Endothelial cell of umbilical vein (primary cell): ENCODE measurements at regions not wholly inside any gene's neighbourhood (a gene's known extent, or its start where the extent isn't known, plus 50 kb on each side); places are given as distances from the start of the nearest gene placed in this dataset.

Source experiments
- BruUV-seq: library from RNA; stranded (reverse); fragments of 400-500 nt; replicated peaks from 2 replicates; lab custom pipeline; 2021; lab: Mats Ljungman, UMichigan
- CTCF ChIA-PET: fragments of 300-600, 350-600 bp; sonication (Branson Sonifier 250); formaldehyde crosslinking; loops from one replicate; lab custom pipeline; 2021; ENCODE audit warnings: antibody characterized with exemption, inconsistent platforms; lab: Charles Lee
- POLR2A ChIA-PET: fragments of 300-600, 350-600 bp; sonication (Branson Sonifier 250); formaldehyde crosslinking; loops from one replicate; lab custom pipeline; 2021; ENCODE audit warnings: antibody characterized with exemption, inconsistent platforms; lab: Charles Lee
- DNase-seq: peaks from one replicate; pipeline ENCODE4 v3.0.0-alpha.2; 2011; ENCODE audit warnings: low read depth, low spot score
- FAIRE-seq: peaks from 2 replicates; lab custom pipeline; 2011; peaks lifted over from hg19 to GRCh38; lab: Jason Lieb, UNC
- H2AFZ ChIP-seq: 2 replicates; pipeline ENCODE4 v1.6.0; 2012; ENCODE audit warnings: low read depth, low read length, control low read depth, inconsistent platforms
- H3K27ac ChIP-seq: 2 replicates; pipeline ENCODE4 v1.5.1; 2011; ENCODE audit warnings: low read depth, mild to moderate bottlenecking, control low read depth, low read length, moderate library complexity; ENCODE audit not compliant: insufficient read depth
- H3K27me3 ChIP-seq, 2 experiments: 2 replicates each; pipeline versions ENCODE4 v1.6.0 to v1.6.1; 2011; ENCODE audit warnings: low read length in 2 of 2, mixed read lengths in 1 of 2; ENCODE audit not compliant: control insufficient read depth in 2 of 2, insufficient read depth in 2 of 2
- H3K36me3 ChIP-seq, 2 experiments: 2 replicates in 1 of 2; 3 replicates in 1 of 2; pipeline ENCODE4 v1.5.1; 2011; ENCODE audit warnings: low read length in 2 of 2, mild to moderate bottlenecking in 1 of 2, moderate library complexity in 1 of 2; ENCODE audit not compliant: control insufficient read depth in 2 of 2, insufficient read depth in 2 of 2; ENCODE audit errors: extremely low read depth in 1 of 2
- H3K4me1 ChIP-seq: 3 replicates; pipeline ENCODE4 v1.5.1; 2011; ENCODE audit warnings: mild to moderate bottlenecking, low read length; ENCODE audit not compliant: control insufficient read depth, insufficient read depth; ENCODE audit errors: extremely low read depth
- H3K4me2 ChIP-seq: 2 replicates; pipeline ENCODE4 v1.6.1; 2011; ENCODE audit warnings: low read length, control low read depth, mixed read lengths; ENCODE audit not compliant: insufficient read depth
- H3K4me3 ChIP-seq, 3 experiments: fragments of 200-600 bp in 1 of 3; sonication (generic), shearing (Covaris generic) in 1 of 3; replicated peaks in 1 of 3; 2 replicates each; pipeline ENCODE4 v1.5.1; 2011 to 2016; ENCODE audit warnings: control low read depth in 3 of 3, low read length in 3 of 3, mild to moderate bottlenecking in 2 of 3, inconsistent platforms in 1 of 3, low read depth in 1 of 3, moderate library complexity in 1 of 3; ENCODE audit not compliant: insufficient read depth in 1 of 3
- H3K79me2 ChIP-seq: 2 replicates; pipeline ENCODE4 v1.6.0; 2012; ENCODE audit warnings: low read length, inconsistent platforms; ENCODE audit not compliant: control insufficient read depth, insufficient read depth
- H3K9ac ChIP-seq: replicated peaks from 2 replicates; pipeline ENCODE3; 2011; ENCODE audit warnings: low read length, control low read depth; ENCODE audit not compliant: insufficient read depth; ENCODE audit errors: extremely low read depth
- H3K9me1 ChIP-seq: replicated peaks from 3 replicates; pipeline ENCODE4 v1.6.0; 2011; ENCODE audit warnings: mild to moderate bottlenecking, low read length; ENCODE audit not compliant: control insufficient read depth, insufficient read depth; ENCODE audit errors: extremely low read depth
- H3K9me3 ChIP-seq: replicated peaks from 2 replicates; pipeline ENCODE4 v1.5.1; 2012; ENCODE audit warnings: low read length, inconsistent platforms; ENCODE audit not compliant: control insufficient read depth, insufficient read depth
- H4K20me1 ChIP-seq: replicated peaks from 2 replicates; pipeline ENCODE3; 2011; ENCODE audit warnings: mild to moderate bottlenecking, low read length; ENCODE audit not compliant: control insufficient read depth, insufficient read depth; ENCODE audit errors: extremely low read depth
- EZH2 ChIP-seq: IDR thresholded peaks from 2 replicates; pipeline ENCODE4 v1.6.1; 2012; ENCODE audit warnings: borderline replicate concordance, low read depth, mild to moderate bottlenecking, moderate library complexity, low read length, inconsistent platforms; ENCODE audit not compliant: severe bottlenecking
- FOS ChIP-seq: IDR thresholded peaks from 2 replicates; pipeline ENCODE4 v1.6.1; 2011; ENCODE audit warnings: mild to moderate bottlenecking, low read length, moderate library complexity, borderline replicate concordance; ENCODE audit not compliant: insufficient read depth
- GATA2 ChIP-seq: IDR thresholded peaks from 2 replicates; pipeline ENCODE4 v1.7.0; 2011; ENCODE audit warnings: low read depth, mild to moderate bottlenecking, moderate library complexity, mixed read lengths, low read length; ENCODE audit not compliant: insufficient read length, insufficient read depth
- JUN ChIP-seq: IDR thresholded peaks from 2 replicates; pipeline ENCODE4 v1.6.1; 2011; ENCODE audit warnings: borderline replicate concordance, low read depth; ENCODE audit not compliant: insufficient read length, insufficient read depth
- MYC ChIP-seq: IDR thresholded peaks from one replicate; pipeline ENCODE4 v1.6.1; 2011; ENCODE audit warnings: mild to moderate bottlenecking, low read depth, low read length
- POLR2A ChIP-seq: IDR thresholded peaks from 2 replicates; pipeline ENCODE4 v1.6.1; 2012; ENCODE audit warnings: low read depth, mild to moderate bottlenecking, control low read depth, low read length
- POLR2AphosphoS5 ChIP-seq: IDR thresholded peaks from 2 replicates; pipeline ENCODE4 v1.6.1; 2012; ENCODE audit warnings: low read depth, mild to moderate bottlenecking, control low read depth, low read length, moderate library complexity; ENCODE audit not compliant: insufficient read depth
- dilution Hi-C: fragments of 300-500 bp; cut with MboI; formaldehyde crosslinking; loops from one replicate; pipeline ENCODE4 v1.15.0; 2019; ENCODE audit warnings: low sequenced_read_pairs; ENCODE audit not compliant: extremely low pct_ligation_motif_present
- intact Hi-C: fragments of 100-400 bp; cut with micrococcal nuclease; formaldehyde crosslinking; loops from one replicate; pipeline ENCODE4 v1.10.0; 2022
- TF ChIP-seq, protein P1 (sequence below), 2 donors: IDR thresholded peaks; 1 replicate in 1 of 2; 2 replicates in 1 of 2; pipeline ENCODE4 v1.5.1; 2011; ENCODE audit warnings: low read length in 2 of 2, mild to moderate bottlenecking in 2 of 2, moderate library complexity in 2 of 2, control low read depth in 1 of 2, inconsistent platforms in 1 of 2, low read depth in 1 of 2; ENCODE audit not compliant: insufficient read depth in 1 of 2; ENCODE audit errors: extremely low read depth in 1 of 2
- TF ChIP-seq, protein P2 (sequence below): IDR thresholded peaks from 2 replicates; pipeline ENCODE4 v1.6.1; 2011; ENCODE audit not compliant: insufficient read depth, insufficient read length

DNA sequence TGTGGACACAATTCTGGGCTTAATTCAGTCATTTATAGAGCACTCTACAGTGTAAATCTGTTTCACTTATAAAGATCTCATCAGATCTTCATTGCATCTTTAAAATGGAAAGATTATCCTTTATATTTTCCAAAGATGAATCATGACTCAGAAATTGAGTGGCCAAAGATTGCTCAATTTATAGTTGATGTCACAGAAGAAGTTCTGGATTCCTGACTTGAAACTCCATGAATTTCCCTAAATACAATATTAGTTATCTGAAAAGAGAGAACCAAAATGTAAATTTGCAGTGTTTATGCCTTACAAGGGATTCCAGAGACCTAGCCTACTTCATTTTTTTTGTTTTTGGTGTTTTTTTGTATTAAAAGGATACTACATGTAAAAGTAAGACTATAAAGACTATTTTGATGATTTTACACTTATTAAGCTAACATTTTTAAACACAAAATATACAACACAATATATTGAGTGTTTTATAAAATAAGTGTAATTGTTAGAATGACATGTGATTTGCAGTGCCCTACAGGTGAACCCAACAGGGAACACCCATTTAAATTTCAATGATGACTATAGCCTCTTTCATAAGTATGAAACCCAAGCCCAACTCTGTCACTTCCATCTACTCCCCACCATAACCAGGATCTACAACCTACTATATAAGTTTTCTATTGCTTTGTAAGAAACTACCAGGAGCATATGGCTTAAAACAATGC is 183.5 kb downstream of the PCDH7 start:
- H3K79me2 ChIP-seq = no peaks in the 10 kb centered on the region
- no peaks in the 10 kb centered on the region for H3K4me1 ChIP-seq
- no peak overlapping the region for H3K27ac ChIP-seq
- no peak overlapping the region for H3K4me3 ChIP-seq
- no peaks in the 10 kb centered on the region for H3K36me3 ChIP-seq
- dilution Hi-C loops = no loop called here
- intact Hi-C loops = no loop called here
- TF ChIP-seq, protein P1, sequence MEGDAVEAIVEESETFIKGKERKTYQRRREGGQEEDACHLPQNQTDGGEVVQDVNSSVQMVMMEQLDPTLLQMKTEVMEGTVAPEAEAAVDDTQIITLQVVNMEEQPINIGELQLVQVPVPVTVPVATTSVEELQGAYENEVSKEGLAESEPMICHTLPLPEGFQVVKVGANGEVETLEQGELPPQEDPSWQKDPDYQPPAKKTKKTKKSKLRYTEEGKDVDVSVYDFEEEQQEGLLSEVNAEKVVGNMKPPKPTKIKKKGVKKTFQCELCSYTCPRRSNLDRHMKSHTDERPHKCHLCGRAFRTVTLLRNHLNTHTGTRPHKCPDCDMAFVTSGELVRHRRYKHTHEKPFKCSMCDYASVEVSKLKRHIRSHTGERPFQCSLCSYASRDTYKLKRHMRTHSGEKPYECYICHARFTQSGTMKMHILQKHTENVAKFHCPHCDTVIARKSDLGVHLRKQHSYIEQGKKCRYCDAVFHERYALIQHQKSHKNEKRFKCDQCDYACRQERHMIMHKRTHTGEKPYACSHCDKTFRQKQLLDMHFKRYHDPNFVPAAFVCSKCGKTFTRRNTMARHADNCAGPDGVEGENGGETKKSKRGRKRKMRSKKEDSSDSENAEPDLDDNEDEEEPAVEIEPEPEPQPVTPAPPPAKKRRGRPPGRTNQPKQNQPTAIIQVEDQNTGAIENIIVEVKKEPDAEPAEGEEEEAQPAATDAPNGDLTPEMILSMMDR (IDR thresholded peaks at IDR 0.05; ENCODE audit: extremely low read depth in 1 of 2, insufficient read depth in 1 of 2, low read depth in 1 of 2, low read length in 2 of 2) = no peak
- TF ChIP-seq EZH2 = no peak
- TF ChIP-seq, protein P2, sequence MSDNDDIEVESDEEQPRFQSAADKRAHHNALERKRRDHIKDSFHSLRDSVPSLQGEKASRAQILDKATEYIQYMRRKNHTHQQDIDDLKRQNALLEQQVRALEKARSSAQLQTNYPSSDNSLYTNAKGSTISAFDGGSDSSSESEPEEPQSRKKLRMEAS = no peak
- TF ChIP-seq FOS = no peak
- no peak for TF ChIP-seq POLR2AphosphoS5
- TF ChIP-seq MYC = no peak
- TF ChIP-seq POLR2A = no peak
- no peak for TF ChIP-seq JUN
- TF ChIP-seq GATA2 = no peak
- no peaks in the 10 kb centered on the region for H3K9me1 ChIP-seq
- H3K9me3 ChIP-seq = no peaks in the 10 kb centered on the region
- no peak overlapping the region for H3K4me2 ChIP-seq
- H3K27me3 ChIP-seq = no peaks in the 10 kb centered on the region
- no TSS peak for BruUV-seq
- POLR2A ChIA-PET = no interaction called here
- DNase-seq (no peak), FAIRE-seq (no peak)
- no peaks in the 10 kb centered on the region for H4K20me1 ChIP-seq
- no peak overlapping the region for H3K9ac ChIP-seq
- CTCF ChIA-PET = no interaction called here
- H2AFZ ChIP-seq = no peak overlapping the region
